Cardiac muscle cell (in vitro differentiated cells and primary cell): ENCODE measurements at regions not wholly inside any gene's neighbourhood (a gene's known extent, or its start where the extent isn't known, plus 50 kb on each side); places are given as distances from the start of the nearest gene placed in this dataset.
"Not testable (repeated sequence)": the region's sequence is repeated elsewhere in the genome, so short reads cannot be mapped to it uniquely, and the experiment has no call there.

Source experiments
- DNase-seq, 2 donors: peaks; one replicate each; pipeline versions ENCODE4 v3.0.0 to v3.0.0-alpha.2; 2010 to 2017; ENCODE audit warnings: low read depth in 1 of 2, low spot score in 1 of 2
- H3K27ac ChIP-seq: fragments of 200-600 bp; sonication (generic); 2 replicates; pipeline ENCODE4 v1.5.1; 2016
- H3K27me3 ChIP-seq: fragments of 200-600 bp; sonication (generic); 2 replicates; pipeline ENCODE4 v1.6.0; 2016; ENCODE audit warnings: control low read depth
- H3K36me3 ChIP-seq: fragments of 200-600 bp; sonication (generic); 2 replicates; pipeline ENCODE4 v1.5.1; 2016; ENCODE audit warnings: control low read depth
- H3K4me1 ChIP-seq: fragments of 200-600 bp; sonication (generic); 2 replicates; pipeline ENCODE4 v1.8.1; 2017; ENCODE audit warnings: low read depth, mild to moderate bottlenecking, mixed run types
- H3K4me3 ChIP-seq: fragments of 200-600 bp; sonication (generic); 2 replicates; pipeline ENCODE4 v1.5.1; 2016; ENCODE audit warnings: mild to moderate bottlenecking
- H3K9me3 ChIP-seq: fragments of 200-600 bp; sonication (generic); 2 replicates; pipeline ENCODE4 v1.5.1; 2017; ENCODE audit warnings: low read depth, mild to moderate bottlenecking, control low read depth
- CTCF ChIP-seq: IDR thresholded peaks from 2 replicates; pipeline ENCODE4 v1.5.1; 2012; ENCODE audit warnings: low read depth, mild to moderate bottlenecking, low read length

- no peaks in the 10 kb centered on the region for H3K27me3 ChIP-seq
- H3K4me1 ChIP-seq = no peaks in the 10 kb centered on the region
- H3K9me3 ChIP-seq = no peaks in the 10 kb centered on the region
- no peak overlapping the region for H3K4me3 ChIP-seq
- H3K36me3 ChIP-seq = no peaks in the 10 kb centered on the region
- DNase-seq = no peak
- TF ChIP-seq CTCF = no peak
- no peak overlapping the region for H3K27ac ChIP-seq
These were observed 602.1 kb downstream of the VGLL3 start for GRCh38 chr3:86388820-86389219.

GRCh38 chr3:86382556-86382955 lies 608.4 kb downstream of the VGLL3 start:
- TF ChIP-seq CTCF = no peak
- no peak for DNase-seq

GRCh38 chr3:86381247-86381646 lies 609.7 kb downstream of the VGLL3 start:
- H3K36me3 ChIP-seq = no peaks in the 10 kb centered on the region
- no peaks in the 10 kb centered on the region for H3K9me3 ChIP-seq
- no peak overlapping the region for H3K27ac ChIP-seq
- H3K4me3 ChIP-seq = no peak overlapping the region
- H3K4me1 ChIP-seq = no peaks in the 10 kb centered on the region
- TF ChIP-seq CTCF = no peak
- H3K27me3 ChIP-seq = no peaks in the 10 kb centered on the region
- DNase-seq = no peak

More at GRCh38 chr3:86382556-86382955, 608.4 kb downstream of the VGLL3 start:
- no peaks in the 10 kb centered on the region for H3K4me1 ChIP-seq
- no peak overlapping the region for H3K4me3 ChIP-seq
- H3K36me3 ChIP-seq = no peaks in the 10 kb centered on the region
- H3K27me3 ChIP-seq = no peaks in the 10 kb centered on the region
- no peak overlapping the region for H3K27ac ChIP-seq
- no peaks in the 10 kb centered on the region for H3K9me3 ChIP-seq

GRCh38 chr3:86379280-86379679 lies 611.7 kb downstream of the VGLL3 start:
- DNase-seq = no peak
- no peaks in the 10 kb centered on the region for H3K9me3 ChIP-seq
- no peaks in the 10 kb centered on the region for H3K36me3 ChIP-seq
- H3K4me1 ChIP-seq = no peaks in the 10 kb centered on the region
- no peak for TF ChIP-seq CTCF
- no peaks in the 10 kb centered on the region for H3K27me3 ChIP-seq
- H3K27ac ChIP-seq = no peak overlapping the region
- no peak overlapping the region for H3K4me3 ChIP-seq

DNA sequence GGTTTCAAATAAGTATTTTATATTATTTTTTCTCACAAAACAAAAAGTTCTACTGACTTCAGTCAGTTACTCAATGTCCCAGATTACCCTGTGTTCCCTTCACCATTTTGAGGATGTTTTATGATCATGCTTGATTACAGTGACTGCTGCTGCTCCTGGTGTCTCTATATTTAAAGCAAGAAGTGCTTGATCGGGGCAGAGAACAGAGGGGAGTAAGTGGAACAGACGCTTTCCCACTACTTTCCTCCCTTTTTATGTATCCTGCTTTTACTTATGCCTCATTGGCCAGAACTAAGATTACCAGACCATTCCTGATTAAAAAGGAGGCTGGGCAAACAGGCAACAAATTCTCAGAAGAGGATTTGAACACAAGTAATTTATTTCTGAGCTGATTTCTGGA lies 612.1 kb downstream of the VGLL3 start:
- H3K27ac ChIP-seq = no peak overlapping the region
- no peaks in the 10 kb centered on the region for H3K9me3 ChIP-seq
- no peaks in the 10 kb centered on the region for H3K27me3 ChIP-seq
- H3K4me3 ChIP-seq = no peak overlapping the region
- no peak for TF ChIP-seq CTCF
- no peak for DNase-seq
- no peaks in the 10 kb centered on the region for H3K4me1 ChIP-seq
- no peaks in the 10 kb centered on the region for H3K36me3 ChIP-seq

- not testable (repeated sequence) for H3K27me3 ChIP-seq, H3K4me1 ChIP-seq, H3K9me3 ChIP-seq, H3K36me3 ChIP-seq, H3K27ac ChIP-seq, H3K4me3 ChIP-seq, DNase-seq
These were observed 655.4 kb downstream of the VGLL3 start for GRCh38 chr3:86335566-86335965.
